ENCODE measurements at regions not wholly inside any gene's neighbourhood (a gene's known extent, or its start where the extent isn't known, plus 50 kb on each side); places are given as distances from the start of the nearest gene placed in this dataset.

DNA sequence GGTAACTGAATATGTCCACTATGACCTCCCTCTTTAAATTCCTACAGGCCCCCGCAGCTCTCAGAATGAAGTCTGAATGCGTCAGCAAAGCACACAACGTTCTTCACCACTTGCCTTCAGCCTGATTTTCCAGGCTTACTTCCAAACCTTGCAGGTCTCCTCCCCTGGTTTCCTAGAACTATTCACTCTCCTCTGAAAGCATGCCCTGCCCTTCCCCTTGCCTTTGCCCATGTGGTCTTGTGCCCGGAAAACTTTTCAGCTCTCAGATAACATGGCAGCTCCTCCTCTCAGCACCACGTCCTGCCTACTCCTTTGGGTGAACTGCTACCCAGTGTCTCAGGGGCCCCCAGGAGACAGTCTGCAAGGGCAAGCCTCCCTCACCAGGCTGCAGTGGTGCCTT, 268.5 kb upstream of the LDB2 start:
- TF ChIP-seq TAF1 (IDR thresholded peaks at IDR 0.05; ENCODE audit: low read depth, low read length) (no peak), SPI1 (IDR thresholded peaks at IDR 0.05; ENCODE audit: low read depth, low read length) (no peak), POLR2A (IDR thresholded peaks at IDR 0.05; ENCODE audit: low read depth, low read length) (no peak), POLR2AphosphoS5 (IDR thresholded peaks at IDR 0.05; ENCODE audit: low read depth, low read length) (no peak), POU2F2 (IDR thresholded peaks at IDR 0.05; ENCODE audit: low read depth, low read length) (no peak), PAX5 (IDR thresholded peaks at IDR 0.05; ENCODE audit: insufficient read depth, low read length, severe bottlenecking) (no peak)
